ENCODE measurements at regions not wholly inside any gene's neighbourhood (a gene's known extent, or its start where the extent isn't known, plus 50 kb on each side); places are given as distances from the start of the nearest gene placed in this dataset.

DNA sequence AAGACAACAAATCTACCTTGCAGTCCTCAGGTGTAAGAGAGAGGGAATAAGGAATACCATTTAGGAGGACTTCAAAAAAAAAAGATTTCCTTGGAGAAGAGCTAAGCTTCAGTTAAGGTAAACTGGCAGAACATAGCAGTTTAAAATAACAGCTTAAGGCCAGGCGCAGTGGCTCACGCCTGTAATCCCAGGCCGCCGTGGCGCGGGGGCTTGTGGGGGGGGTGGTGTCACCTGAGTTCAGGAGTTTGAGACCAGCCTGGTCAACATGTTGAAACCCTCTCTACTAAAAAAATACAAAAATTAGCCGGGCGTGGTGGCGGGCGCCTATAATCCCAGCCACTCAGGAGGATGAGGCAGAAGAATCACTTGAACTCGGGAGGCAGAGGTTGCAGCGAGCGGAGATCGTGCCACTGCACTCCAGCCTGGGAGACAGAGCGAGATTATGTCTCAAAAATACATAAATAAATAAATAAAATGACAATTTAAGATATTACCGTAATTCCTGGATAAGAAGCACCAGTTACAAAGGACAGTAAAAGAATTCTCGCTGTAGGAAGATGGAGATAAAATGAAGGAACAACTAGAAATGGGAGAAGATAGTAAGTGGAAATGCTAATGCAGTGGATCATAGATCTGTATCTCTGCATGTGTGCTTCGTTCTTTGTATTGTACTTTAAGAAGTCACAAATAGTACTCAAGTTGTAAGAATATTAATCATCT lies 1140.2 kb downstream of the NCAM2 start:
- POLR2A ChIA-PET: no interaction called here
- TF ChIP-seq, protein P1, sequence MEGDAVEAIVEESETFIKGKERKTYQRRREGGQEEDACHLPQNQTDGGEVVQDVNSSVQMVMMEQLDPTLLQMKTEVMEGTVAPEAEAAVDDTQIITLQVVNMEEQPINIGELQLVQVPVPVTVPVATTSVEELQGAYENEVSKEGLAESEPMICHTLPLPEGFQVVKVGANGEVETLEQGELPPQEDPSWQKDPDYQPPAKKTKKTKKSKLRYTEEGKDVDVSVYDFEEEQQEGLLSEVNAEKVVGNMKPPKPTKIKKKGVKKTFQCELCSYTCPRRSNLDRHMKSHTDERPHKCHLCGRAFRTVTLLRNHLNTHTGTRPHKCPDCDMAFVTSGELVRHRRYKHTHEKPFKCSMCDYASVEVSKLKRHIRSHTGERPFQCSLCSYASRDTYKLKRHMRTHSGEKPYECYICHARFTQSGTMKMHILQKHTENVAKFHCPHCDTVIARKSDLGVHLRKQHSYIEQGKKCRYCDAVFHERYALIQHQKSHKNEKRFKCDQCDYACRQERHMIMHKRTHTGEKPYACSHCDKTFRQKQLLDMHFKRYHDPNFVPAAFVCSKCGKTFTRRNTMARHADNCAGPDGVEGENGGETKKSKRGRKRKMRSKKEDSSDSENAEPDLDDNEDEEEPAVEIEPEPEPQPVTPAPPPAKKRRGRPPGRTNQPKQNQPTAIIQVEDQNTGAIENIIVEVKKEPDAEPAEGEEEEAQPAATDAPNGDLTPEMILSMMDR (IDR thresholded peaks at IDR 0.05; ENCODE audit: insufficient read depth, low read length, missing control alignments): no peak
- CTCF ChIA-PET: no interaction called here
- no peak for DNase-seq (ENCODE audit: low read depth, low spot score)
- no peak overlapping the region for H3K4me3 ChIP-seq (ENCODE audit: low read depth, low read length)

DNA sequence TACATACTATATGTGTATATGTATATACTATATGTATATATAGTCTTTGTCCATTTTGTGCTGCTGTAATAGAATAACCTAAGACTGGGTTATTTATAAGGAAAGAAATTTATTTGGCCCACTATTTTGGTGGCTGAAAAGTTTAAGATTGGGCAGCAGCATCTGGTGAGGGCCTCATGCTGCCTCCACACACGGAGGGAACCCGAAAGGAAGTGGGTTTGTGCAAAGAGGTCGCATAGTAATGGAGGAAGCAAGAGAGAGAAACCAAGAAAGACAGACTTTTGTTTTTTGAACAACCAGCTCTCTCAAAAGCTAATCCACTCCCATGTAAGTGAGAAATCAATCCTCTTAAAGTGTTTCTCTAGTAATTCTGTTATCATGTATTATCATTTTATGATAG lies 1147.3 kb downstream of the NCAM2 start:
- CTCF ChIA-PET: no interaction called here
- POLR2A ChIA-PET: no interaction called here
- H3K4me3 ChIP-seq (ENCODE audit: low read depth, low read length): no peak overlapping the region
- no peak for DNase-seq (ENCODE audit: low read depth, low spot score)
- TF ChIP-seq, protein P1 (IDR thresholded peaks at IDR 0.05; ENCODE audit: insufficient read depth, low read length, missing control alignments): no peak

DNA sequence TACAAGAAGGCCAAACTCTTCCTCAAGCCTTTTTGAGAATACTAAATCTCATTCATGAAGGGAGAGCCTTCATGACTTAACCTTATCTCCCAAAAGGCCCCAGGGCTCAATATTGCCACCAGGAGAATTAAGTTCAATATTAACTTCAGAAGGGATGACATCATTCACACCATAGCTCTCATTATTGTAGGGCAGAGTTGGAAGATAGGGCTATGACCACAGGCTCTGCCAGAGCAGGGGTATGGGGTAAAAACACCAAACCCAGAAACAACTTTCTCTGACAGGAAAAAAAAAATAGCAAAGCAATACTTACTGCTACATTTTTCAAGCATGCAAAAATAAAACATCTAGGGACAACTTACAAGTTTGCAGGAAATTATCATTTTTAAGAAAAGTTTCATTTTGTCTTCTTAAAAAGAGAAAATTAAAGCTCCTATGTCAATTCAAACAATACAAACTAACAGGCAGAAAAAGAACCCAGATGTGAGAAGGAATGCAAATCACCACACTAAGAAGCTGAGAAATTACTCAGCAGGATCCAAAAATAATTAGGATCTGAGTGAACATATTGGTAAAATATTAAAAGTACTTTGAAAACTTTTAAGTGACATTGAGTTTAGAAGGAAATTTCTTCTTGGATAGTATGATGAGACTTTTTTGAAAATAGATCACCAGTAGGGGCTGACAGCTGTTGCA lies 1156.5 kb downstream of the NCAM2 start:
- ChIA-PET POLR2A (no interaction called here), CTCF (no interaction called here)
- no peak overlapping the region for H3K4me3 ChIP-seq (ENCODE audit: low read depth, low read length)
- TF ChIP-seq, protein P1 (IDR thresholded peaks at IDR 0.05; ENCODE audit: insufficient read depth, low read length, missing control alignments): no peak
- DNase-seq (ENCODE audit: low read depth, low spot score): no peak

DNA sequence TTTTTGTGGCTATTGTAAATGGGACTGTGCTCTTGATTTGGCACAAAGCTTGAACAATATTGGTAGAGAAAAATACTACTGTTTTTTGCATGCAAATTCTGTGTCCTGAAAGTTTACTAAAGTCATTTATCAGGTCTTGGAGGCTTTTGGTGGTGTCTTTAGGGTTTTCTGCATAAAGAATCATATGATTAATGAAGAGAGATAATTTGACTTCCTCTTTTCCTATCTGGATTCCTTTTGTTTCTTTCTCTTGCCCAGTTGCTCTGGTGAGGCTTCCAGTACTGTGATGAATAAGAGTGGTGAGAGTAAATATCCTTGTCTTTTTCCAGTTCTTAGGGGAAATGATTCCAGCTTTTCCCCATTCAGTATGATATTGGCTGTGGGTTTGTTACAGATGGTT lies 1166.7 kb downstream of the NCAM2 start:
- DNase-seq (ENCODE audit: low read depth, low spot score): no peak
- H3K4me3 ChIP-seq (ENCODE audit: low read depth, low read length): no peak overlapping the region
- CTCF ChIA-PET: no interaction called here
- TF ChIP-seq, protein P1 (IDR thresholded peaks at IDR 0.05; ENCODE audit: insufficient read depth, low read length, missing control alignments): no peak
- POLR2A ChIA-PET: no interaction called here

DNA sequence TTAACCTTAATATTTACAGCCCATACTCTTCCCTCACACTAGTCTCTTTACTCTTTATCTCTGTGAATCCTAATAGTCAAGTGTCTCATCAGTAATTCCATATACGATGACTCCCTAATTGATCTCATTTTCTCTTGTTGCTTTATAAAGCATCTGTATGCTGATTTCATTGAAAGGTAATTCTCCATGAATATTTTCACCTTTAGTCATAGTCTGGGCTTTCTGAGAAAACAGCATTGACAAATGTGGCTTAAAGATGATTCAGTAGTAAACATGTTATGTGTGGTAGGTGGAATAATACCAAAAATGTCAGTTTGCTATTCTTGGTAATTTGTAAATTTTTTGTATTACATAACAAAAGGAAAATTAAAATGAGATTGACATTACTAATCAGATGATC lies 1176.5 kb downstream of the NCAM2 start:
- H3K4me3 ChIP-seq (ENCODE audit: low read depth, low read length): no peak overlapping the region
- POLR2A ChIA-PET: no interaction called here
- CTCF ChIA-PET: no interaction called here
- TF ChIP-seq, protein P1 (IDR thresholded peaks at IDR 0.05; ENCODE audit: insufficient read depth, low read length, missing control alignments): no peak
- DNase-seq (ENCODE audit: low read depth, low spot score): no peak

DNA sequence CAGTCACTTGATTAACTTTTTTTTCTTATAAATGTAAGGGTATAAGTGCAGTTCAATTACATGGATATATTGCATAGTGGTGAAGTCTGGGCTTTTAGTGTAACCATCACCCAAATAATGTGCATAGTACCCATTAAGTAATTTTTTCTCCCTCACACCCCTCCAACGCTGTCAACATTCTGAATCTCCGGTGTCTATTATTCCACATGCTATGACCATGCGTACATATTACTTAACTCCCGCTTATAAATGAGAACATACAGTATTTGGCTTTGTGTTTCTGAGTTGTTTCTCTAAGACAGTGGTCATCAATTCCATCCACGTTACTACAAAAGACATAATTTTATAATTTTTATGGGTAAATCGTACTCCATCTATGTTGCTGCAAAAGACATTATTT lies 1191.1 kb downstream of the NCAM2 start:
- no peak for DNase-seq (ENCODE audit: low read depth, low spot score)
- POLR2A ChIA-PET: no interaction called here
- TF ChIP-seq, protein P1 (IDR thresholded peaks at IDR 0.05; ENCODE audit: insufficient read depth, low read length, missing control alignments): no peak
- CTCF ChIA-PET: no interaction called here
- no peak overlapping the region for H3K4me3 ChIP-seq (ENCODE audit: low read depth, low read length)

Measured in AG04449 (cell line).